ENCODE measurements at regions not wholly inside any gene's neighbourhood (a gene's known extent, or its start where the extent isn't known, plus 50 kb on each side); places are given as distances from the start of the nearest gene placed in this dataset.

DNA sequence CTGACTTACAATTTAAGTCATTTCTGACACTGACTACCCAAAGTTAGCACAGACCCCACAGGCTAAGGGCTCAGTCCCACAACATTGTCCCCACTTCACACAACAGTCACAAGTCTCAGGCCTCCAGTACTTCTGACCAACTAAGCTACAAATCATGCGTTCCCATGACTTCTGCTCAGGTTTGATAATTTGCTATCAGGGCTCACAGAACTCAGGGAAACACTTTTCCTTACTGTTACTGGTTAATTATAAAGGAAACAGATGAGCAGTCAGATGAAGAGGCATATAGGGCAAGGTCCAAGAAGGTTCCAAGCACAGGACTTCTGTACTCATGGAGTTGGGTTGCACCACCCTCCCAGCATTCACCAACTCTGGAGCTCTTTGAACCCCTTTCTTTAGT is 151.2 kb upstream of the TNR start:
- TF ChIP-seq TAF1 (IDR thresholded peaks at IDR 0.05; ENCODE audit: low read depth) (no peak), TEAD4 (IDR thresholded peaks at IDR 0.05) (no peak), CEBPB (IDR thresholded peaks at IDR 0.05) (no peak), TCF12 (IDR thresholded peaks at IDR 0.05; ENCODE audit: low read depth) (no peak), EGR1 (IDR thresholded peaks at IDR 0.05) (no peak), CREB1 (IDR thresholded peaks at IDR 0.05; ENCODE audit: low read depth) (no peak), MAX (IDR thresholded peaks at IDR 0.05) (no peak), FOXM1 (IDR thresholded peaks at IDR 0.05; ENCODE audit: borderline replicate concordance, low read depth) (no peak)
- TF ChIP-seq, protein P1, sequence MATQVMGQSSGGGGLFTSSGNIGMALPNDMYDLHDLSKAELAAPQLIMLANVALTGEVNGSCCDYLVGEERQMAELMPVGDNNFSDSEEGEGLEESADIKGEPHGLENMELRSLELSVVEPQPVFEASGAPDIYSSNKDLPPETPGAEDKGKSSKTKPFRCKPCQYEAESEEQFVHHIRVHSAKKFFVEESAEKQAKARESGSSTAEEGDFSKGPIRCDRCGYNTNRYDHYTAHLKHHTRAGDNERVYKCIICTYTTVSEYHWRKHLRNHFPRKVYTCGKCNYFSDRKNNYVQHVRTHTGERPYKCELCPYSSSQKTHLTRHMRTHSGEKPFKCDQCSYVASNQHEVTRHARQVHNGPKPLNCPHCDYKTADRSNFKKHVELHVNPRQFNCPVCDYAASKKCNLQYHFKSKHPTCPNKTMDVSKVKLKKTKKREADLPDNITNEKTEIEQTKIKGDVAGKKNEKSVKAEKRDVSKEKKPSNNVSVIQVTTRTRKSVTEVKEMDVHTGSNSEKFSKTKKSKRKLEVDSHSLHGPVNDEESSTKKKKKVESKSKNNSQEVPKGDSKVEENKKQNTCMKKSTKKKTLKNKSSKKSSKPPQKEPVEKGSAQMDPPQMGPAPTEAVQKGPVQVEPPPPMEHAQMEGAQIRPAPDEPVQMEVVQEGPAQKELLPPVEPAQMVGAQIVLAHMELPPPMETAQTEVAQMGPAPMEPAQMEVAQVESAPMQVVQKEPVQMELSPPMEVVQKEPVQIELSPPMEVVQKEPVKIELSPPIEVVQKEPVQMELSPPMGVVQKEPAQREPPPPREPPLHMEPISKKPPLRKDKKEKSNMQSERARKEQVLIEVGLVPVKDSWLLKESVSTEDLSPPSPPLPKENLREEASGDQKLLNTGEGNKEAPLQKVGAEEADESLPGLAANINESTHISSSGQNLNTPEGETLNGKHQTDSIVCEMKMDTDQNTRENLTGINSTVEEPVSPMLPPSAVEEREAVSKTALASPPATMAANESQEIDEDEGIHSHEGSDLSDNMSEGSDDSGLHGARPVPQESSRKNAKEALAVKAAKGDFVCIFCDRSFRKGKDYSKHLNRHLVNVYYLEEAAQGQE (IDR thresholded peaks at IDR 0.05; ENCODE audit: low read depth) = no peak

GRCh38 chr1:175893192-175893591 is 149.8 kb upstream of the TNR start:
- TF ChIP-seq TCF12 (IDR thresholded peaks at IDR 0.05; ENCODE audit: low read depth) (no peak), EP300 (IDR thresholded peaks at IDR 0.05; ENCODE audit: borderline replicate concordance) (no peak), RAD21 (IDR thresholded peaks at IDR 0.05; ENCODE audit: low read depth) (no peak), CREB1 (IDR thresholded peaks at IDR 0.05; ENCODE audit: low read depth) (no peak), CEBPB (IDR thresholded peaks at IDR 0.05) (no peak), FOXM1 (IDR thresholded peaks at IDR 0.05; ENCODE audit: borderline replicate concordance, low read depth) (no peak), TAF1 (IDR thresholded peaks at IDR 0.05; ENCODE audit: low read depth) (no peak), NFIC (IDR thresholded peaks at IDR 0.05) (no peak), TEAD4 (IDR thresholded peaks at IDR 0.05) (no peak), YY1 (IDR thresholded peaks at IDR 0.05; ENCODE audit: low read depth) (no peak), EGR1 (IDR thresholded peaks at IDR 0.05) (no peak), MAX (IDR thresholded peaks at IDR 0.05) (no peak), ZBTB7A (IDR thresholded peaks at IDR 0.05; ENCODE audit: low read depth) (no peak), USF1 (IDR thresholded peaks at IDR 0.05) (no peak)
- TF ChIP-seq, protein P1 (IDR thresholded peaks at IDR 0.05; ENCODE audit: low read depth) = no peak

GRCh38 chr1:175892686-175893085 is 149.3 kb upstream of the TNR start:
- no peak for TF ChIP-seq CEBPB (IDR thresholded peaks at IDR 0.05)
- no peak for TF ChIP-seq CREB1 (IDR thresholded peaks at IDR 0.05; ENCODE audit: low read depth)
- no peak for TF ChIP-seq TEAD4 (IDR thresholded peaks at IDR 0.05)
- no peak for TF ChIP-seq ZBTB7A (IDR thresholded peaks at IDR 0.05; ENCODE audit: low read depth)
- no peak for TF ChIP-seq NFIC (IDR thresholded peaks at IDR 0.05)
- TF ChIP-seq USF1 (IDR thresholded peaks at IDR 0.05) = no peak
- TF ChIP-seq RAD21 (IDR thresholded peaks at IDR 0.05; ENCODE audit: low read depth) = no peak
- TF ChIP-seq, protein P1 (IDR thresholded peaks at IDR 0.05; ENCODE audit: low read depth) = no peak
- no peak for TF ChIP-seq YY1 (IDR thresholded peaks at IDR 0.05; ENCODE audit: low read depth)
- no peak for TF ChIP-seq EGR1 (IDR thresholded peaks at IDR 0.05)
- TF ChIP-seq EP300 (IDR thresholded peaks at IDR 0.05; ENCODE audit: borderline replicate concordance) = no peak
- TF ChIP-seq TAF1 (IDR thresholded peaks at IDR 0.05; ENCODE audit: low read depth) = no peak
- no peak for TF ChIP-seq TCF12 (IDR thresholded peaks at IDR 0.05; ENCODE audit: low read depth)
- TF ChIP-seq FOXM1 (IDR thresholded peaks at IDR 0.05; ENCODE audit: borderline replicate concordance, low read depth) = no peak
- TF ChIP-seq MAX (IDR thresholded peaks at IDR 0.05) = no peak

DNA sequence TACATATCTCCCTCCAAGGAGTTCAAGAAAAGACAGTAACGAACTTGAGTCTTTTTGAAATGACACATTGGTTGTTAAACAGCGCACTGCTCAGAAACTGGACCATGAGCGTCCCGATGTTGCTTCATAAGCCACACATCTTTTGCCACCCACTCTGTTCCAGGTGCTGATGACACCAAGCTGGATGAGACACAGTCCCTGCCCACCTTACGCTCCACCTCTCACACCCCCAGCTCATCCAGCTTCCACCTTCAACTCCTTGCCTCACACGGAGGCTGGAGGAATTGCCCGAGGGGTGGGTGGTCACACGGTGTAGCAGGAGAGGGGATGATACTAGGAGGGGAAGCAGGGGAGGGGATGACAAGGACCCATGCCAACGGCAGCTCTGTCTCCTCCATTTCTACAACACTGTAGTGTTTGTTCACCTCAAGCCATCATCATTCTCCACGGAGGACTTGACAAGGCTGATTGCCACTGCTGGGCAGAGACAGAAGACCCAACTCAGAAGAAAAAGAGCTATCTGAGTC is 148.5 kb upstream of the TNR start:
- TF ChIP-seq CEBPB (IDR thresholded peaks at IDR 0.05) (no peak), ZBTB7A (IDR thresholded peaks at IDR 0.05; ENCODE audit: low read depth) (no peak), CREB1 (IDR thresholded peaks at IDR 0.05; ENCODE audit: low read depth) (no peak), TEAD4 (IDR thresholded peaks at IDR 0.05) (no peak), RAD21 (IDR thresholded peaks at IDR 0.05; ENCODE audit: low read depth) (no peak), USF1 (IDR thresholded peaks at IDR 0.05) (no peak), FOXM1 (IDR thresholded peaks at IDR 0.05; ENCODE audit: borderline replicate concordance, low read depth) (no peak), EGR1 (IDR thresholded peaks at IDR 0.05) (no peak), TAF1 (IDR thresholded peaks at IDR 0.05; ENCODE audit: low read depth) (no peak), TCF12 (IDR thresholded peaks at IDR 0.05; ENCODE audit: low read depth) (no peak), NFIC (IDR thresholded peaks at IDR 0.05) (no peak), MAX (IDR thresholded peaks at IDR 0.05) (no peak), YY1 (IDR thresholded peaks at IDR 0.05; ENCODE audit: low read depth) (no peak), EP300 (IDR thresholded peaks at IDR 0.05; ENCODE audit: borderline replicate concordance) (no peak)
- TF ChIP-seq, protein P1 (IDR thresholded peaks at IDR 0.05; ENCODE audit: low read depth) = no peak

All from Ishikawa (cell line).